ENCODE measurements at regions not wholly inside any gene's neighbourhood (a gene's known extent, or its start where the extent isn't known, plus 50 kb on each side); places are given as distances from the start of the nearest gene placed in this dataset.
A peak's percentile ranks its signal among the peaks of the same experiment; 100 is the strongest.

DNA sequence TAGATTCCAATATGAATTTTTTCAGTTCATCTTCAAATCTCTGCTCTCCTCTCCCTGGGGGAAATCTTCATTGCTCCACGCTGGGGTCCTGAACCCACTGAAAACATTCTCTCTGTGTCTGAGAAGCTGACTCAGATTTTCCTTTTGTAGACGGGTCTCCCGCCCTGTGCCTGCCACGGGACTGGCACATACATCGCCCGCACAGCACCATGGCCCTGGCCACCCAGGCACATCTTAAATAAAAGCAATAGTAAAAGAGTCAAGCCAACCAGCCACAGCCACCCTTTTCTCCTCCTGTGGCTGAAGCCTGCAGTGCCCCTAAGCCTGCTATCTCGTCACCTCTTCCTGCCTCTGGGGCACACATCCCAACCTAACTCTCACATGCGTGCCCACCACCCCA is 301.2 kb downstream of the ZNF536 start:
- H3K27me3 ChIP-seq (ENCODE audit: insufficient read depth, low read length): peaks cover 5% of the 10 kb centered on the region
- POLR2A ChIA-PET (ENCODE audit: partially characterized antibody): no interaction called here
- DNase-seq: no peak
- peaks cover 6 to 24% of the 10 kb centered on the region in 2 donors for H3K27me3 Mint-ChIP-seq
- H3K27ac Mint-ChIP-seq: no peak overlapping the region
- no peaks in the 10 kb centered on the region for H3K36me3 Mint-ChIP-seq
- H3K4me3 ChIP-seq (ENCODE audit: low read length in 2 of 2): no peak overlapping the region
- H3K4me1 ChIP-seq (ENCODE audit: insufficient read depth, low read length): no peaks in the 10 kb centered on the region
- no peak overlapping the region for H3K4me3 Mint-ChIP-seq
- intact Hi-C loops (cut with micrococcal nuclease): no loop called here
- no peaks in the 10 kb centered on the region for H3K36me3 ChIP-seq (ENCODE audit: insufficient read depth, low read length)
- CTCF ChIA-PET (ENCODE audit: partially characterized antibody): interaction anchor here (2.8 kb wide), 1 partner anchor 10 kb away, joined by 12 read pairs; no protein-coding TSS in a partner anchor
- no peaks in the 10 kb centered on the region for H3K9me3 ChIP-seq (ENCODE audit: control insufficient read depth in 1 of 2, low read length in 2 of 2)
- peaks cover 0 to 1% (median 0%) of the 10 kb centered on the region in 8 donors for H3K9me3 Mint-ChIP-seq
- H3K4me1 Mint-ChIP-seq: no peaks in the 10 kb centered on the region
- H3K27ac ChIP-seq (ENCODE audit: low read depth, low read length): no peak overlapping the region

DNA sequence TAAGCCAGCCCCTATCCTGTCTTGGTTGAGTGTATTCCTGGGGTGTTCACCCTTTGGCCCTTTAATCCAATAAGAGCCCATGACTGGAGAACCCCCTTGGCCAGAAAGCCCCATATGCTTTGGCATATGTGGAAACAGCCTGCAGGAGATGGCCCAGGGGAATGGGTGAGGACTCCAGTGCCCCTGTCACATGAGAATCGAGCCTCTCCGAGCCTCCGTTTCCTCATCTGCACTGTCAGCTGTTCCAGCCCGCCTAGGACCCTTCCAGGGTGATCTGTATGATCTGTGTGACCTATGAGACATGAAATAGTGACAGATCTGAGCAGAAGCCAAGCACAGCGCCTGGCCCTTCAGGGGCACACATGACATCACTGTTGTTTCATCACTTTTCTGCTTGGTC is 300.7 kb downstream of the ZNF536 start:
- no peak overlapping the region for H3K4me3 ChIP-seq (ENCODE audit: low read length in 2 of 2)
- H3K27ac ChIP-seq (ENCODE audit: low read depth, low read length): no peak overlapping the region
- H3K36me3 ChIP-seq (ENCODE audit: insufficient read depth, low read length): no peaks in the 10 kb centered on the region
- Mint-ChIP-seq H3K36me3 (no peaks in the 10 kb centered on the region), H3K9me3 (peaks cover 0 to 1% (median 0%) of the 10 kb centered on the region in 8 donors), H3K27me3 (peaks cover 6 to 24% of the 10 kb centered on the region in 2 donors), H3K27ac (no peak overlapping the region), H3K4me3 (no peak overlapping the region), H3K4me1 (no peaks in the 10 kb centered on the region)
- no peak for DNase-seq
- no peaks in the 10 kb centered on the region for H3K4me1 ChIP-seq (ENCODE audit: insufficient read depth, low read length)
- CTCF ChIA-PET (ENCODE audit: partially characterized antibody): interaction anchor here (1.4 to 2.8 kb wide), 2 partner anchors 10 to 11 kb away, joined by 6 to 12 read pairs; no protein-coding TSS in a partner anchor
- H3K27me3 ChIP-seq (ENCODE audit: insufficient read depth, low read length): peaks cover 5% of the 10 kb centered on the region
- no peaks in the 10 kb centered on the region for H3K9me3 ChIP-seq (ENCODE audit: control insufficient read depth in 1 of 2, low read length in 2 of 2)
- intact Hi-C loops (cut with micrococcal nuclease): no loop called here
- POLR2A ChIA-PET (ENCODE audit: partially characterized antibody): no interaction called here

DNA sequence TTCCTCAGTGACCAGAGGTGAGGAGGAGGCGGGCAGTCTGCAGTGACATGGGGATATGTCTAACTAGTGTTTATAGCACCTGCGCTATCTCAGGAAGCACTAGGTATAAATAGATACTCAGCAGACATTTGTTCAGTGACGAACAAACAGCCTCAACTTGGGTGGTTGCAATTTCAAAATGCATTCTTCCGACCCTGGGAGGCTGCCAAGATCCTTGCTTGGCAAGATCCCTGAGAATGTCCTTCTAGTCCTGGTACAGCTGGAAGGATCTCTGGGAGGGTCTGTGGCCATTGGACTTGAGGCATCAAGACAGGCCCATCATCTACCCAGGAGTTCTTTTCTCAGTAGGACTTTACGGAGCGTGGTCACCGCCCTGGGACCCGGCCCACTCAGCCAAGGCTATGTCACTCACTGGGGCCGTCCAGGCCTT is 299.5 kb downstream of the ZNF536 start:
- POLR2A ChIA-PET (ENCODE audit: partially characterized antibody): no interaction called here
- intact Hi-C loops (cut with micrococcal nuclease): no loop called here
- no peaks in the 10 kb centered on the region for H3K4me1 ChIP-seq (ENCODE audit: insufficient read depth, low read length)

DNA sequence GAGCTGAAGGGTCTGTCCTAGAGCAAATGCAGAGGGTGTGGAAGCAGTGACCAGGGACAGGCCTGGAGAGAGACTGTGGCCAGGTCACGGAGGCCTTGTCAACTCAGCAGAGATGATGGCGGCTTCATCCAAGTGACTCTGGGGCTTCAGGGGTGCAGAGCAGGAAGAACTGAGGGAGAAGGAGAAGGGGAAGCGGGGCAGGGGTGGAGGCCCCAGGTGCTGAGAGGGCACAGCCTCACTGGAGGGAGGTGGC is 299.1 kb downstream of the ZNF536 start:
- no peaks in the 10 kb centered on the region for H3K4me1 ChIP-seq (ENCODE audit: insufficient read depth, low read length)
- no peak overlapping the region for H3K4me3 ChIP-seq (ENCODE audit: low read length in 2 of 2)
- POLR2A ChIA-PET (ENCODE audit: partially characterized antibody): no interaction called here
- Mint-ChIP-seq H3K27me3 (peaks cover 9 to 24% of the 10 kb centered on the region in 2 donors), H3K4me1 (no peaks in the 10 kb centered on the region), H3K27ac (no peak overlapping the region), H3K36me3 (no peaks in the 10 kb centered on the region), H3K9me3 (no peaks in the 10 kb centered on the region), H3K4me3 (no peak overlapping the region)
- H3K9me3 ChIP-seq (ENCODE audit: control insufficient read depth in 1 of 2, low read length in 2 of 2): no peaks in the 10 kb centered on the region
- CTCF ChIA-PET (ENCODE audit: partially characterized antibody): no interaction called here
- no peak overlapping the region for H3K27ac ChIP-seq (ENCODE audit: low read depth, low read length)
- peaks cover 5% of the 10 kb centered on the region for H3K27me3 ChIP-seq (ENCODE audit: insufficient read depth, low read length)
- no peaks in the 10 kb centered on the region for H3K36me3 ChIP-seq (ENCODE audit: insufficient read depth, low read length)
- DNase-seq: no peak
- intact Hi-C loops (cut with micrococcal nuclease): no loop called here

More for the DNA sequence above, 299.5 kb downstream of the ZNF536 start:
- CTCF ChIA-PET (ENCODE audit: partially characterized antibody): interaction anchor here (1.4 kb wide), 1 partner anchor 11 kb away, joined by 6 read pairs; no protein-coding TSS in a partner anchor
- no peak for DNase-seq
- no peaks in the 10 kb centered on the region for H3K9me3 ChIP-seq (ENCODE audit: control insufficient read depth in 1 of 2, low read length in 2 of 2)
- Mint-ChIP-seq H3K27me3 (peaks cover 8 to 24% of the 10 kb centered on the region in 2 donors), H3K9me3 (no peaks in the 10 kb centered on the region), H3K4me1 (no peaks in the 10 kb centered on the region), H3K27ac (no peak overlapping the region), H3K36me3 (no peaks in the 10 kb centered on the region), H3K4me3 (no peak overlapping the region)
- peaks cover 5% of the 10 kb centered on the region for H3K27me3 ChIP-seq (ENCODE audit: insufficient read depth, low read length)
- no peaks in the 10 kb centered on the region for H3K36me3 ChIP-seq (ENCODE audit: insufficient read depth, low read length)
- no peak overlapping the region for H3K27ac ChIP-seq (ENCODE audit: low read depth, low read length)
- no peak overlapping the region for H3K4me3 ChIP-seq (ENCODE audit: low read length in 2 of 2)

DNA sequence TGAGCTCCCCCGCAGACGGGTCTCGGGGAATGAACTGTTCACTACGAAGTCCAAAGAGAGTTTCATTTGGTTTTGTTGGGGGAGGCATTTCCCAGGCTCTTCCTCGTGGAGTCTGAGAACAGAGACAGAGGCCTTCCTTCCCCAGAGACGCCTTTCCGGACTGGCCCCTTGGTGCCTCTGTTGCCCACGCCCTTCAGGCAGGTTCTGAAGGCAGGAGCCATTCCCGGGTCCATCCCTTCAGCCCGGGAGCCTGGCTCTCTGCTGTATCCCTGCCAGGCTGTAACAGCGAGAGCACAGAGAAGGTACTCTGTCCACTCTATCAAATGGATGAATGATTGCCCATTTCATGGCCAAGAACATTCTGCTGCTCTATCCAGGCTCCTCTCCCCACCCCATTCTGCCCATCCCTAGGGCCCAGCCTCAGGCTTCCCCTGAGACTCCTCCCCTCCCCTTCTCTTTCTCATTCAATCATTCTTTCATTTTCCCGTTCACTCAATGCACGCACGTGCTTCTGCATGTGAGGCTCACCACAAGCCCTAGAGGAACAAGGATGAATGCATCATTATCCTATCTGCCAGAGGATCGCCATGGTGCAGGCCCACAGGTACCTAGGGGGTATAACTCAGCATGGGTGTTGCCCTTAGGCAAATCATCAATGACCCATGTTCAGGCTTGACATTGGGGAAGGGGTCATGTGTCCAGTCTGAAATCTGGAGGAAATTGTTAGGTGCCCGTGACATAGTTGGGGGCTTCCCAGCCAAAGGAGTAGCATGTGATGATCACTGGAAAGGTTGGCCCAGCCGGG is 298.6 kb downstream of the ZNF536 start:
- Mint-ChIP-seq H3K27me3 (peaks cover 10 to 26% of the 10 kb centered on the region in 2 donors), H3K9me3 (no peaks in the 10 kb centered on the region), H3K27ac (no peak overlapping the region), H3K4me3 (no peak overlapping the region), H3K4me1 (no peaks in the 10 kb centered on the region), H3K36me3 (no peaks in the 10 kb centered on the region)
- H3K27ac ChIP-seq (ENCODE audit: low read depth, low read length): no peak overlapping the region
- H3K4me3 ChIP-seq (ENCODE audit: low read length in 2 of 2): no peak overlapping the region
- H3K36me3 ChIP-seq (ENCODE audit: insufficient read depth, low read length): no peaks in the 10 kb centered on the region
- ChIA-PET POLR2A (ENCODE audit: partially characterized antibody) (no interaction called here), CTCF (ENCODE audit: partially characterized antibody) (interaction anchor here (5.3 to 6.0 kb wide), 2 partner anchors 12 to 1554 kb away, joined by 37 to 71 read pairs; no protein-coding TSS in a partner anchor)
- no peak for DNase-seq
- H3K27me3 ChIP-seq (ENCODE audit: insufficient read depth, low read length): peaks cover 5% of the 10 kb centered on the region
- H3K4me1 ChIP-seq (ENCODE audit: insufficient read depth, low read length): no peaks in the 10 kb centered on the region
- intact Hi-C loops (cut with micrococcal nuclease): no loop called here
- H3K9me3 ChIP-seq (ENCODE audit: control insufficient read depth in 1 of 2, low read length in 2 of 2): no peaks in the 10 kb centered on the region

DNA sequence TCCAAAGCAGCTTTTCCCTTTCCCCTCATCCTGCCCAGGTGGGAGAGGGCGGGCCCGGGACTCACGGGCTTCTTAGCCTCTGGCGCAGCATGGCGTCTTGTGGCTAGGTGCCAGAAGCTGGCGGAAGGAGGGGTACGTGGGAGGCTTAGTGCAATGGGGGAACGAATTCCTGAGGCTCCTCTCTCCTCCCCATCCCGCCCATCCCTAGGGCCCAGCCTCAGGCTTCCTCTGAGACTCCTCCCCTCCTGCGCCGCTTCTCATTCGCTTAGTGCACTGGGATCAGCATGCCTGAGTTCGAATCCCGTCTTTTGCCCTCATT is 297.8 kb downstream of the ZNF536 start:
- Mint-ChIP-seq H3K27ac (no peak overlapping the region), H3K4me3 (no peak overlapping the region), H3K27me3 (peaks cover 10 to 31% of the 10 kb centered on the region in 2 donors), H3K4me1 (no peaks in the 10 kb centered on the region), H3K36me3 (no peaks in the 10 kb centered on the region), H3K9me3 (no peaks in the 10 kb centered on the region)
- intact Hi-C loops (cut with micrococcal nuclease): no loop called here
- no peak for DNase-seq
- H3K4me3 ChIP-seq (ENCODE audit: low read length in 2 of 2): no peak overlapping the region
- ChIA-PET POLR2A (ENCODE audit: partially characterized antibody) (no interaction called here), CTCF (ENCODE audit: partially characterized antibody) (interaction anchor here (0.6 to 6.0 kb wide), 6 partner anchors 11 to 1554 kb away, joined by 3 to 71 read pairs (median 12); no protein-coding TSS in a partner anchor)
- peaks cover 5% of the 10 kb centered on the region for H3K27me3 ChIP-seq (ENCODE audit: insufficient read depth, low read length)
- H3K36me3 ChIP-seq (ENCODE audit: insufficient read depth, low read length): no peaks in the 10 kb centered on the region
- no peaks in the 10 kb centered on the region for H3K9me3 ChIP-seq (ENCODE audit: control insufficient read depth in 1 of 2, low read length in 2 of 2)
- no peak overlapping the region for H3K27ac ChIP-seq (ENCODE audit: low read depth, low read length)
- H3K4me1 ChIP-seq (ENCODE audit: insufficient read depth, low read length): no peaks in the 10 kb centered on the region

DNA sequence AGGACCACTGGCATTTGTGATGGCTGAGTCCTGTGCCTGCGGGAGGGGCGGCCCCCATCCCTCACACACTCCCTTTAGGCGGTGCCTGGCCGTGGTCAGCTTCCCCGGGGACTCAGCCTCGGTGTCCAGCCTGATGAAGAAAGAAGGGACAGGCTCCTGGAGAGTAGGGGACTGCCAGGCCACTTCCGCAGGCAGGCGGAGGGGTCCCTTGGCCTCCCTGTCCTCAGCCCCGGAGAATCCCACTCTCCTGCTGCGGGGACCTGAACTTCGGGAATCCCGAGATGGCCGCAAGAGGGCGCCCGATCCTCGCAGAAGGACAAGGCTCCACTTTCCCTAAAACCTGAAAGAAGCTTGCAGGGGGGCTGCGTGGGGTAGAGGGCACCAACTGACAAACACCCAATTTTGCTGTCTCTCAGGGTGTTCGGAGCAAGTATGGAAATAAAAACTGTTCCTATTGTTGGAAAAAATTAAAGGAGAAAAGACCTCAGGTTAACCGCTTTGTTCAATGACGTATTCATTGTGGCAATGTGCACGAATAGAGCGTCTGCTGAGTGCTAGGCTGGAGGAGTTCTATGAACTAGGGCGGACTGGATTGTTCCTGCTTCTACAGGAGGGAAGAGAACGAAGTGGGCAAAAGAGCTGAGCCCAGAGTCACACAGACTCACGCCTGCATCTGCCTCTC is 297.3 kb downstream of the ZNF536 start:
- H3K27me3 ChIP-seq (ENCODE audit: insufficient read depth, low read length): peaks cover 5% of the 10 kb centered on the region
- Mint-ChIP-seq H3K36me3 (no peaks in the 10 kb centered on the region), H3K4me1 (no peaks in the 10 kb centered on the region), H3K27me3 (peaks cover 10 to 31% of the 10 kb centered on the region in 2 donors), H3K4me3 (no peak overlapping the region), H3K27ac (no peak overlapping the region), H3K9me3 (no peaks in the 10 kb centered on the region)
- peak in 4 of 5 donors; percentile 5 to 23 (median 12) for DNase-seq
- H3K4me3 ChIP-seq (ENCODE audit: low read length in 2 of 2): no peak overlapping the region
- CTCF ChIA-PET (ENCODE audit: partially characterized antibody): interaction anchor here (0.6 to 6.0 kb wide), 8 partner anchors 9 to 1555 kb away, joined by 3 to 71 read pairs (median 4); no protein-coding TSS in a partner anchor
- no peaks in the 10 kb centered on the region for H3K36me3 ChIP-seq (ENCODE audit: insufficient read depth, low read length)
- intact Hi-C loops (cut with micrococcal nuclease): no loop called here
- H3K4me1 ChIP-seq (ENCODE audit: insufficient read depth, low read length): no peaks in the 10 kb centered on the region
- H3K9me3 ChIP-seq (ENCODE audit: control insufficient read depth in 1 of 2, low read length in 2 of 2): no peaks in the 10 kb centered on the region
- POLR2A ChIA-PET (ENCODE audit: partially characterized antibody): no interaction called here
- H3K27ac ChIP-seq (ENCODE audit: low read depth, low read length): no peak overlapping the region
